H1 (cell line): ENCODE measurements at regions not wholly inside any gene's neighbourhood (a gene's known extent, or its start where the extent isn't known, plus 50 kb on each side); places are given as distances from the start of the nearest gene placed in this dataset.

Experiments used
- CTCF ChIA-PET: fragments of 300-600 bp; sonication (Branson Sonifier 250); formaldehyde crosslinking; loops from one replicate; lab custom pipeline; 2021; ENCODE audit not compliant: partially characterized antibody; lab: Charles Lee
- POLR2A ChIA-PET: fragments of 300-600 bp; sonication (Branson Sonifier 250); formaldehyde crosslinking; loops from one replicate; lab custom pipeline; 2021; ENCODE audit warnings: inconsistent platforms; ENCODE audit not compliant: partially characterized antibody; lab: Charles Lee
- DNase-seq, 2 experiments: peaks; one replicate each; pipeline versions ENCODE4 v3.0.0 to v3.0.0-alpha.2; 2010 to 2022; ENCODE audit warnings: low spot score in 2 of 2, low read depth in 1 of 2, mixed read lengths in 1 of 2
- FAIRE-seq: peaks from 2 replicates; lab custom pipeline; 2011; peaks lifted over from hg19 to GRCh38; lab: Jason Lieb, UNC
- H2AFZ ChIP-seq: 2 replicates; pipeline ENCODE4 v1.8.1; 2012; ENCODE audit warnings: low read length, inconsistent platforms
- H2AK5ac ChIP-seq: 2 replicates; pipeline ENCODE4 v1.6.1; 2013; ENCODE audit warnings: low read depth, low read length
- H2BK120ac ChIP-seq: replicated peaks from 2 replicates; pipeline ENCODE3; 2013; ENCODE audit warnings: low read depth, low read length, inconsistent platforms
- H2BK12ac ChIP-seq: 2 replicates; pipeline ENCODE4 v1.6.1; 2013; ENCODE audit warnings: low read depth, low read length
- H2BK15ac ChIP-seq: 2 replicates; pipeline ENCODE4 v1.6.1; 2013; ENCODE audit warnings: low read length
- H2BK20ac ChIP-seq: 2 replicates; pipeline ENCODE4 v1.6.1; 2013; ENCODE audit warnings: low read length
- H2BK5ac ChIP-seq: 2 replicates; pipeline ENCODE4 v1.6.1; 2013; ENCODE audit warnings: low read depth, low read length
- H3K14ac ChIP-seq: 2 replicates; pipeline ENCODE4 v1.6.1; 2013; ENCODE audit warnings: inconsistent platforms; ENCODE audit not compliant: insufficient read length
- H3K18ac ChIP-seq: 2 replicates; pipeline ENCODE4 v1.6.1; 2013; ENCODE audit warnings: low read length; ENCODE audit errors: extremely low read depth
- H3K23ac ChIP-seq: 2 replicates; pipeline ENCODE4 v1.6.1; 2013; ENCODE audit warnings: inconsistent platforms; ENCODE audit not compliant: insufficient read length
- H3K23me2 ChIP-seq: 2 replicates; pipeline ENCODE4 v1.6.1; 2013; ENCODE audit warnings: low read depth, low read length
- H3K27ac ChIP-seq: 2 replicates; pipeline ENCODE4 v1.6.1; 2011; ENCODE audit warnings: low read depth, low read length, inconsistent platforms
- H3K27me3 ChIP-seq, 4 experiments: replicated peaks in 1 of 4; 1 replicate in 1 of 4; 2 replicates in 3 of 4; pipeline versions ENCODE4 v1.6.1 to v1.8.1; 2011 to 2013; ENCODE audit warnings: low read length in 3 of 4, mild to moderate bottlenecking in 3 of 4, inconsistent platforms in 2 of 4, mixed read lengths in 2 of 4, moderate library complexity in 1 of 4; ENCODE audit not compliant: control insufficient read depth in 3 of 4, insufficient read depth in 3 of 4; ENCODE audit errors: extremely low read depth in 1 of 4
- H3K36me3 ChIP-seq, 4 experiments: 2 replicates each; pipeline versions ENCODE4 v1.6.1 to v1.8.1; 2011 to 2013; ENCODE audit warnings: mild to moderate bottlenecking in 4 of 4, low read length in 3 of 4, moderate library complexity in 2 of 4, control low read depth in 1 of 4, inconsistent platforms in 1 of 4; ENCODE audit not compliant: insufficient read depth in 4 of 4, control insufficient read depth in 2 of 4
- H3K4ac ChIP-seq: replicated peaks from 2 replicates; pipeline ENCODE3; 2013; ENCODE audit warnings: low read length, low read depth, mixed read lengths, inconsistent platforms; ENCODE audit not compliant: insufficient read length
- H3K4me1 ChIP-seq, 4 experiments: replicated peaks in 1 of 4; 1 replicate in 1 of 4; 2 replicates in 3 of 4; pipeline versions ENCODE4 v1.6.1 to v1.8.1; 2011 to 2013; ENCODE audit warnings: low read length in 3 of 4, inconsistent platforms in 2 of 4, mixed read lengths in 1 of 4; ENCODE audit not compliant: insufficient read depth in 4 of 4, control insufficient read depth in 3 of 4
- H3K4me2 ChIP-seq, 2 experiments: 2 replicates each; pipeline versions ENCODE4 v1.6.1 to v1.8.1; 2011 to 2013; ENCODE audit warnings: low read depth in 2 of 2, low read length in 2 of 2, control low read depth in 1 of 2, inconsistent platforms in 1 of 2, mild to moderate bottlenecking in 1 of 2; ENCODE audit not compliant: insufficient read depth in 1 of 2
- H3K4me3 ChIP-seq, 4 experiments: fragments of 200-600, 300-600 bp in 1 of 4; sonication (generic), shearing (Covaris generic), sonication (Bioruptor Twin) in 1 of 4; 2 replicates each; pipeline versions ENCODE4 v1.5.1 to v1.8.1; 2011 to 2016; ENCODE audit warnings: low read length in 4 of 4, low read depth in 3 of 4, control low read depth in 2 of 4, inconsistent platforms in 2 of 4, mild to moderate bottlenecking in 2 of 4, mixed read lengths in 1 of 4, moderate library complexity in 1 of 4; ENCODE audit not compliant: insufficient read depth in 2 of 4; ENCODE audit errors: extremely low read depth in 1 of 4
- H3K56ac ChIP-seq: replicated peaks from 2 replicates; pipeline ENCODE3; 2013; ENCODE audit warnings: low read depth, mild to moderate bottlenecking, mixed read lengths, low read length, inconsistent platforms; ENCODE audit not compliant: insufficient read length
- H3K79me1 ChIP-seq: 2 replicates; pipeline ENCODE4 v1.6.1; 2013; ENCODE audit warnings: low read depth, low read length, control low read depth
- H3K79me2 ChIP-seq, 2 experiments: 2 replicates each; pipeline versions ENCODE4 v1.6.1 to v1.8.1; 2012 to 2013; ENCODE audit warnings: low read length in 2 of 2, mild to moderate bottlenecking in 2 of 2, inconsistent platforms in 1 of 2; ENCODE audit not compliant: insufficient read depth in 2 of 2, control insufficient read depth in 1 of 2
- H3K9ac ChIP-seq, 4 experiments: replicated peaks in 1 of 4; 1 replicate in 1 of 4; 2 replicates in 3 of 4; pipeline versions ENCODE4 v1.6.1 to v1.8.1; 2011 to 2013; ENCODE audit warnings: low read depth in 3 of 4, low read length in 3 of 4, control low read depth in 2 of 4, mild to moderate bottlenecking in 2 of 4, moderate library complexity in 2 of 4, inconsistent platforms in 1 of 4; ENCODE audit errors: extremely low read depth in 1 of 4
- H3K9me3 ChIP-seq, 2 experiments: 2 replicates each; pipeline versions ENCODE4 v1.6.1 to v1.8.1; 2012 to 2013; ENCODE audit warnings: mild to moderate bottlenecking in 2 of 2, moderate library complexity in 2 of 2, control low read depth in 1 of 2, inconsistent platforms in 1 of 2, low read depth in 1 of 2, low read length in 1 of 2, mixed read lengths in 1 of 2; ENCODE audit not compliant: insufficient read depth in 2 of 2
- H4K20me1 ChIP-seq, 2 experiments: replicated peaks in 1 of 2; 2 replicates each; pipeline versions ENCODE3 to v1.8.1; 2011 to 2013; ENCODE audit warnings: inconsistent platforms in 2 of 2, low read length in 2 of 2, mild to moderate bottlenecking in 1 of 2; ENCODE audit not compliant: insufficient read depth in 2 of 2, control insufficient read depth in 1 of 2
- H4K5ac ChIP-seq: 2 replicates; pipeline ENCODE4 v1.6.1; 2013; ENCODE audit warnings: low read length, low read depth, mixed read lengths, inconsistent platforms; ENCODE audit not compliant: insufficient read length
- H4K8ac ChIP-seq: 2 replicates; pipeline ENCODE4 v1.8.0; 2013; ENCODE audit warnings: mild to moderate bottlenecking, moderate library complexity, low read length, inconsistent platforms; ENCODE audit not compliant: insufficient read depth; ENCODE audit errors: extremely low read depth
- H4K91ac ChIP-seq: replicated peaks from 2 replicates; pipeline ENCODE3; 2013; ENCODE audit warnings: low read length, mixed read lengths, inconsistent platforms; ENCODE audit not compliant: insufficient read length
- BCL11A ChIP-seq, 2 experiments: IDR thresholded peaks; one replicate each; pipeline ENCODE4 v1.6.1; 2011; ENCODE audit warnings: low read depth in 2 of 2, low read length in 2 of 2, mild to moderate bottlenecking in 2 of 2
- CEBPB ChIP-seq: IDR thresholded peaks from 2 replicates; pipeline ENCODE4 v1.6.1; 2012; ENCODE audit warnings: low read depth, low read length
- CTBP2 ChIP-seq: IDR thresholded peaks from 2 replicates; pipeline ENCODE4 v1.7.0; 2011; ENCODE audit warnings: borderline replicate concordance, mild to moderate bottlenecking, moderate library complexity, mixed read lengths, low read length; ENCODE audit not compliant: insufficient read depth, insufficient read length
- E2F6 ChIP-seq: IDR thresholded peaks from 2 replicates; pipeline ENCODE4 v1.6.1; 2012; ENCODE audit warnings: inconsistent platforms
- EZH2 ChIP-seq: fragments of 200-600 bp; sonication (generic); IDR thresholded peaks from 2 replicates; pipeline ENCODE4 v1.7.1; 2012; ENCODE audit warnings: low read depth, mild to moderate bottlenecking, moderate library complexity, low read length, inconsistent platforms; ENCODE audit not compliant: severe bottlenecking
- FOSL1 ChIP-seq: IDR thresholded peaks from 2 replicates; pipeline ENCODE4 v1.6.1; 2011; ENCODE audit warnings: mild to moderate bottlenecking, low read depth, low read length, moderate library complexity; ENCODE audit not compliant: insufficient read depth
- GABPA ChIP-seq: IDR thresholded peaks from 2 replicates; pipeline ENCODE4 v1.6.1; 2011; ENCODE audit warnings: mild to moderate bottlenecking, low read length, moderate library complexity, borderline replicate concordance; ENCODE audit not compliant: insufficient read depth
- JUN ChIP-seq: IDR thresholded peaks from 2 replicates; pipeline ENCODE4 v1.6.1; 2011; ENCODE audit warnings: low read depth, mild to moderate bottlenecking, improper control_type of control experiment, low read length
- MAFK ChIP-seq: IDR thresholded peaks from 2 replicates; pipeline ENCODE4 v1.6.1; 2012; ENCODE audit warnings: low read depth, mild to moderate bottlenecking, improper control_type of control experiment, low read length
- MAX ChIP-seq: IDR thresholded peaks from 2 replicates; pipeline ENCODE4 v1.6.1; 2012; ENCODE audit warnings: inconsistent platforms
- RAD21 ChIP-seq, 2 experiments: IDR thresholded peaks in 1 of 2; conservative IDR thresholded peaks in 1 of 2; 2 replicates each; pipeline ENCODE4 v1.6.1; 2011; ENCODE audit warnings: low read depth in 2 of 2, low read length in 2 of 2, improper control_type of control experiment in 1 of 2, inconsistent platforms in 1 of 2, mild to moderate bottlenecking in 1 of 2, moderate library complexity in 1 of 2
- TAF7 ChIP-seq: optimal IDR thresholded peaks from 2 replicates; pipeline ENCODE3; 2011; ENCODE audit warnings: low read depth, mild to moderate bottlenecking, inconsistent platforms, low read length, moderate library complexity, borderline replicate concordance

GRCh38 chr3:110687138-110687537, 384.5 kb upstream of the NECTIN3 start:
- Histone ChIP-seq H3K27ac (no peak overlapping the region), H3K9me3 (no peaks in the 10 kb centered on the region), H2BK20ac (no peak overlapping the region), H3K79me2 (no peaks in the 10 kb centered on the region), H3K56ac (no peak overlapping the region), H3K4me1 (peaks cover 4 to 24% (median 16%) of the 10 kb centered on the region in 4 experiments; a peak in 5 of 7 replicates), H3K14ac (no peak overlapping the region), H3K4me3 (no peak overlapping the region), H3K4ac (no peak overlapping the region), H3K23me2 (no peaks in the 10 kb centered on the region), H2BK12ac (no peak overlapping the region), H4K91ac (no peak overlapping the region), H3K79me1 (no peaks in the 10 kb centered on the region), H4K8ac (no peak overlapping the region), H2BK120ac (no peak overlapping the region), H2BK15ac (no peak overlapping the region), H3K18ac (no peak overlapping the region), H2AK5ac (no peak overlapping the region), H2BK5ac (no peak overlapping the region), H3K23ac (no peak overlapping the region), H3K36me3 (no peaks in the 10 kb centered on the region), H4K5ac (no peak overlapping the region), H3K4me2 (no peak overlapping the region), H3K27me3 (no peaks in the 10 kb centered on the region), H2AFZ (no peak overlapping the region), H3K9ac (no peak overlapping the region), H4K20me1 (no peaks in the 10 kb centered on the region)
- ChIA-PET CTCF (no interaction called here), POLR2A (no interaction called here)
- no peak for DNase-seq
- FAIRE-seq = no peak
- no peak for TF ChIP-seq FOSL1
- no peak for TF ChIP-seq GABPA
- TF ChIP-seq EZH2 = no peak
- no peak for TF ChIP-seq CEBPB
- no peak for TF ChIP-seq MAX
- TF ChIP-seq TAF7 = no peak
- TF ChIP-seq CTBP2 = no peak
- no peak for TF ChIP-seq JUN
- no peak for TF ChIP-seq MAFK
- no peak for TF ChIP-seq RAD21 (IDR thresholded peaks at IDR 0.05 in 1 of 2, conservative IDR thresholded peaks at IDR 0.05 in 1 of 2; ENCODE audit: low read depth in 2 of 2, low read length in 2 of 2)
- no peak for TF ChIP-seq BCL11A (IDR thresholded peaks at IDR 0.05; ENCODE audit: low read depth in 2 of 2, low read length in 2 of 2)
- TF ChIP-seq E2F6 = no peak
